HepG2 (cell line): ENCODE measurements at regions not wholly inside any gene's neighbourhood (a gene's known extent, or its start where the extent isn't known, plus 50 kb on each side); places are given as distances from the start of the nearest gene placed in this dataset.

Source experiments
- ATAC-seq: fragments of 200-7000 bp; cut with Tn5 transposase; 3 replicates; pipeline ENCODE4 v1.9.1; 2020; ENCODE audit warnings: mild to moderate bottlenecking, moderate library complexity
- BruUV-seq: library from RNA; stranded (reverse); fragments of 400-500 nt; replicated peaks from 2 replicates; lab custom pipeline; 2021; lab: Mats Ljungman, UMichigan
- CTCF ChIA-PET: fragments of 300-600 bp; formaldehyde crosslinking; extraction: SDS; loops from one replicate; lab custom pipeline; 2021; ENCODE audit warnings: low total read pairs, inconsistent platforms, low intra/inter-chr PET ratio; lab: Yijun Ruan, JAX
- POLR2A ChIA-PET: fragments of 350-600 bp; sonication (Branson Sonifier 250); formaldehyde crosslinking; loops from one replicate; lab custom pipeline; 2020; ENCODE audit warnings: antibody characterized with exemption, inconsistent platforms; lab: Yijun Ruan, JAX
- DNase-seq: peaks from one replicate; pipeline ENCODE4 v3.0.0-alpha.2; 2015; ENCODE audit warnings: low spot score
- FAIRE-seq: peaks from 3 replicates; lab custom pipeline; 2011; peaks lifted over from hg19 to GRCh38; lab: Jason Lieb, UNC
- H2AFZ ChIP-seq: one replicate; pipeline ENCODE4 v1.6.1; 2011; ENCODE audit warnings: low read length, inconsistent platforms
- H3K27ac ChIP-seq: fragments of 300-600 bp; 3 replicates; pipeline ENCODE4 v1.8.0; 2011; ENCODE audit warnings: mixed run types, mild to moderate bottlenecking, mixed read lengths, low read length, inconsistent platforms; ENCODE audit not compliant: insufficient read depth; ENCODE audit errors: extremely low read length
- H3K27me3 ChIP-seq, 2 experiments: fragments of 200-600 bp in 1 of 2; 2 replicates in 1 of 2; 3 replicates in 1 of 2; pipeline versions ENCODE4 v1.6.0 to v1.8.0; 2011; ENCODE audit warnings: low read length in 2 of 2, mild to moderate bottlenecking in 2 of 2, moderate library complexity in 2 of 2, inconsistent platforms in 1 of 2; ENCODE audit not compliant: insufficient read depth in 2 of 2, control insufficient read depth in 1 of 2
- H3K36me3 ChIP-seq, 2 experiments: fragments of 200-600 bp in 1 of 2; replicated peaks in 1 of 2; 2 replicates in 1 of 2; 3 replicates in 1 of 2; pipeline versions ENCODE4 v1.5.1 to v1.8.0; 2011; ENCODE audit warnings: low read length in 2 of 2, inconsistent platforms in 1 of 2; ENCODE audit not compliant: insufficient read depth in 2 of 2, control insufficient read depth in 1 of 2
- H3K4me1 ChIP-seq: 2 replicates; pipeline ENCODE4 v1.5.1; 2012; ENCODE audit warnings: low read length, inconsistent platforms; ENCODE audit not compliant: insufficient read depth
- H3K4me2 ChIP-seq: 2 replicates; pipeline ENCODE4 v1.6.0; 2011; ENCODE audit warnings: low read depth, low read length, inconsistent platforms
- H3K4me3 ChIP-seq, 3 experiments: fragments of 200-600 bp in 1 of 3; sonication (generic), shearing (Covaris generic) in 1 of 3; replicated peaks in 1 of 3; 2 replicates each; pipeline ENCODE4 v1.5.1; 2011 to 2016; ENCODE audit warnings: low read length in 3 of 3, inconsistent platforms in 2 of 3, low read depth in 2 of 3, mild to moderate bottlenecking in 2 of 3, control low read depth in 1 of 3, mixed read lengths in 1 of 3; ENCODE audit not compliant: insufficient read depth in 1 of 3
- H3K79me2 ChIP-seq: one replicate; pipeline ENCODE4 v1.6.1; 2011; ENCODE audit warnings: low read length, inconsistent platforms; ENCODE audit not compliant: insufficient read depth
- H3K9ac ChIP-seq: 2 replicates; pipeline ENCODE4 v1.6.0; 2011; ENCODE audit warnings: mild to moderate bottlenecking, low read depth, low read length, inconsistent platforms; ENCODE audit not compliant: insufficient read depth
- H3K9me3 ChIP-seq: 2 replicates; pipeline ENCODE4 v1.5.1; 2012; ENCODE audit warnings: mild to moderate bottlenecking, low read length
- H4K20me1 ChIP-seq: 2 replicates; pipeline ENCODE4 v1.6.0; 2011; ENCODE audit warnings: inconsistent platforms, mild to moderate bottlenecking, low read length, moderate library complexity; ENCODE audit not compliant: insufficient read depth
- CREB1 ChIP-seq, 2 experiments: fragments of 450-650 bp in 1 of 2; IDR thresholded peaks; 2 replicates each; pipeline ENCODE4 v1.6.1; 2016 to 2017; ENCODE audit warnings: control low read depth in 1 of 2, mild to moderate bottlenecking in 1 of 2, missing compliant biosample characterization in 1 of 2, missing genetic modification characterization in 1 of 2
- DRAP1 ChIP-seq: IDR thresholded peaks from 2 replicates; pipeline ENCODE4 v1.6.1; 2016; ENCODE audit warnings: missing genetic modification reagents, missing compliant biosample characterization
- GATAD2A ChIP-seq: IDR thresholded peaks from 2 replicates; pipeline ENCODE4 v1.6.1; 2016
- KDM5A ChIP-seq: fragments of 200-600 bp; sonication (generic); IDR thresholded peaks from 2 replicates; pipeline ENCODE4 v1.7.0; 2018; ENCODE audit warnings: antibody characterized with exemption, mild to moderate bottlenecking, low read length, borderline replicate concordance
- THAP11 ChIP-seq: IDR thresholded peaks from 2 replicates; pipeline ENCODE4 v1.6.1; 2016; ENCODE audit warnings: missing biosample characterization, missing genetic modification reagents
- ZNF512 ChIP-seq: sonication (generic); formaldehyde crosslinking; IDR thresholded peaks from 2 replicates; pipeline ENCODE4 v1.4.0; 2020; ENCODE audit warnings: mild to moderate bottlenecking, missing genetic modification reagents
- WGBS: methylation state at CpG from one replicate; pipeline ENCODE4 v1.1.6; 2017; ENCODE audit warnings: low lambda C conversion rate; 5-methylcytosine and 5-hydroxymethylcytosine counted together
- in situ Hi-C: cut with HindIII; loops from 2 replicates; pipeline ENCODE4 v1.10.0; 2017; ENCODE audit warnings: low pct_unique_long_range_greater_than_20kb; ENCODE audit not compliant: extremely low pct_ligation_motif_present
- intact Hi-C: fragments of 100-400 bp; cut with micrococcal nuclease; formaldehyde crosslinking; loops from one replicate; pipeline ENCODE4 v1.10.0; 2022; ENCODE audit not compliant: unreplicated experiment

GRCh38 chr2:216312441-216312840, 59.8 kb downstream of the MARCHF4 start (continued):
- TF ChIP-seq ZNF512, result no peak
- TF ChIP-seq GATAD2A, result no peak
- TF ChIP-seq DRAP1, result no peak
- TF ChIP-seq THAP11 (CRISPR knock-in tag), result no peak

- no peaks in the 10 kb centered on the region for H4K20me1 ChIP-seq
- BruUV-seq, result no TSS peak
- no peak for ATAC-seq
- H3K9ac ChIP-seq, result no peak overlapping the region
- H3K4me3 ChIP-seq, result no peak overlapping the region
- intact Hi-C loops, result no loop called here
- ChIA-PET CTCF (no interaction called here), POLR2A (no interaction called here)
- H2AFZ ChIP-seq, result no peak overlapping the region
- WGBS, result 27% methylated on average over 5 of the region's 5 CpGs
- H3K79me2 ChIP-seq, result no peaks in the 10 kb centered on the region
- no peaks in the 10 kb centered on the region for H3K36me3 ChIP-seq
- H3K27ac ChIP-seq, result no peak overlapping the region
- no peaks in the 10 kb centered on the region for H3K9me3 ChIP-seq
- no peak for DNase-seq
- in situ Hi-C loops, result no loop called here
- no peak for FAIRE-seq
- no peak overlapping the region for H3K4me2 ChIP-seq
- H3K27me3 ChIP-seq, result peaks cover 0 to 11% of the 10 kb centered on the region in 2 experiments; a peak in 1 of 5 replicates
- no peak for TF ChIP-seq KDM5A
- 0 out of 2 replicates have a peak, but pooled peaks have one; percentile 15 for TF ChIP-seq CREB1 (IDR thresholded peaks at IDR 0.05)
- no peak for TF ChIP-seq CREB1 (CRISPR knock-in tag; IDR thresholded peaks at IDR 0.05)
- no peaks in the 10 kb centered on the region for H3K4me1 ChIP-seq
These were observed 63.7 kb downstream of the MARCHF4 start for GRCh38 chr2:216308576-216308975.
